Caco-2 (cell line): ENCODE measurements at regions not wholly inside any gene's neighbourhood (a gene's known extent, or its start where the extent isn't known, plus 50 kb on each side); places are given as distances from the start of the nearest gene placed in this dataset.

ENCODE experiments used
- BruUV-seq: library from RNA; stranded (reverse); fragments of 400-500 nt; replicated peaks from 2 replicates; lab custom pipeline; 2021; lab: Mats Ljungman, UMichigan
- CTCF ChIA-PET: fragments of 300-600 bp; sonication (Branson Sonifier 250); formaldehyde crosslinking; loops from one replicate; lab custom pipeline; 2022; ENCODE audit warnings: antibody characterized with exemption; lab: Charles Lee
- POLR2A ChIA-PET: fragments of 300-600 bp; sonication (Branson Sonifier 250); formaldehyde crosslinking; loops from one replicate; lab custom pipeline; 2022; ENCODE audit warnings: antibody characterized with exemption; lab: Charles Lee
- DNase-seq, 2 experiments: peaks; one replicate each; pipeline versions ENCODE4 v3.0.0 to v3.0.0-alpha.2; 2020 to 2022
- H3K27me3 ChIP-seq: replicated peaks from 2 replicates; pipeline ENCODE4 v1.6.0; 2011; ENCODE audit warnings: low read length; ENCODE audit not compliant: control insufficient read depth, insufficient read depth
- H3K36me3 ChIP-seq: 2 replicates; pipeline ENCODE4 v1.5.1; 2011; ENCODE audit warnings: low read length; ENCODE audit not compliant: control insufficient read depth, insufficient read depth
- H3K4me1 ChIP-seq: fragments of 250-450 bp; sonication (Bioruptor Pico); 2 replicates; pipeline ENCODE4 v1.5.1; 2020; ENCODE audit warnings: mild to moderate bottlenecking
- H3K4me3 ChIP-seq: 2 replicates; pipeline ENCODE4 v1.5.1; 2011; ENCODE audit warnings: low read depth, mild to moderate bottlenecking, control low read depth, low read length
- H3K9me3 ChIP-seq: fragments of 250-450 bp; sonication (Bioruptor Pico); 2 replicates; pipeline ENCODE4 v1.5.1; 2020; ENCODE audit warnings: mild to moderate bottlenecking, moderate library complexity
- H3K27ac Mint-ChIP-seq: one replicate; pipeline ENCODE4 v1.8.0; 2022; ENCODE audit warnings: mixed read lengths; ENCODE audit not compliant: unreplicated experiment
- H3K27me3 Mint-ChIP-seq: one replicate; pipeline ENCODE4 v1.8.0; 2022; ENCODE audit warnings: mixed read lengths; ENCODE audit not compliant: insufficient read depth, unreplicated experiment
- H3K36me3 Mint-ChIP-seq: one replicate; pipeline ENCODE4 v1.8.0; 2022; ENCODE audit warnings: mild to moderate bottlenecking, mixed read lengths; ENCODE audit not compliant: insufficient read depth, unreplicated experiment
- H3K4me1 Mint-ChIP-seq: one replicate; pipeline ENCODE4 v1.8.0; 2022; ENCODE audit warnings: low read depth, mixed read lengths; ENCODE audit not compliant: unreplicated experiment
- H3K4me3 Mint-ChIP-seq: one replicate; pipeline ENCODE4 v1.8.0; 2022; ENCODE audit warnings: mild to moderate bottlenecking, moderate library complexity, mixed read lengths; ENCODE audit not compliant: unreplicated experiment
- H3K9me3 Mint-ChIP-seq: one replicate; pipeline ENCODE4 v1.8.0; 2022; ENCODE audit warnings: mixed read lengths; ENCODE audit not compliant: unreplicated experiment
- CTCF ChIP-seq, 2 experiments: fragments of 200-600 bp in 1 of 2; IDR thresholded peaks; 1 replicate in 1 of 2; 2 replicates in 1 of 2; pipeline versions ENCODE4 v1.5.1 to v1.8.0; 2011 to 2022; ENCODE audit warnings: antibody characterized with exemption in 1 of 2, control low read depth in 1 of 2, inconsistent platforms in 1 of 2, low read depth in 1 of 2, low read length in 1 of 2, mild to moderate bottlenecking in 1 of 2, moderate library complexity in 1 of 2; ENCODE audit not compliant: insufficient read depth in 1 of 2, severe bottlenecking in 1 of 2, unreplicated experiment in 1 of 2
- intact Hi-C: fragments of 100-400 bp; cut with micrococcal nuclease; formaldehyde crosslinking; loops from one replicate; pipeline ENCODE4 v1.10.0; 2022; ENCODE audit not compliant: unreplicated experiment

- Mint-ChIP-seq H3K27me3 (peaks cover 4% of the 10 kb centered on the region), H3K9me3 (no peaks in the 10 kb centered on the region), H3K27ac (no peak overlapping the region), H3K4me3 (no peak overlapping the region), H3K4me1 (peaks cover under 1% of the 10 kb centered on the region), H3K36me3 (no peaks in the 10 kb centered on the region)
- BruUV-seq = no TSS peak
- DNase-seq = no peak
- H3K27me3 ChIP-seq = no peaks in the 10 kb centered on the region
- no peak overlapping the region for H3K4me3 ChIP-seq
- ChIA-PET POLR2A (no interaction called here), CTCF (no interaction called here)
- no peak for TF ChIP-seq CTCF (IDR thresholded peaks at IDR 0.05; ENCODE audit: insufficient read depth in 1 of 2, low read depth in 1 of 2, low read length in 1 of 2, severe bottlenecking in 1 of 2, unreplicated experiment in 1 of 2)
- H3K36me3 ChIP-seq = no peaks in the 10 kb centered on the region
- no peaks in the 10 kb centered on the region for H3K9me3 ChIP-seq
- intact Hi-C loops = no loop called here
- no peaks in the 10 kb centered on the region; the same call in 1 of the 2 replicates for H3K4me1 ChIP-seq
Observed at GRCh38 chr13:91211510-91211909, 136.0 kb upstream of the MIR17HG start.

GRCh38 chr13:91212231-91212630, 135.3 kb upstream of the MIR17HG start:
- POLR2A ChIA-PET = no interaction called here
- BruUV-seq = no TSS peak
- no peaks in the 10 kb centered on the region for H3K27me3 ChIP-seq
- H3K9me3 ChIP-seq = no peaks in the 10 kb centered on the region
- H3K36me3 ChIP-seq = no peaks in the 10 kb centered on the region
- intact Hi-C loops = no loop called here
- no peaks in the 10 kb centered on the region for H3K36me3 Mint-ChIP-seq
- H3K4me1 ChIP-seq = peaks cover 7% of the 10 kb centered on the region
- no peak for TF ChIP-seq CTCF (IDR thresholded peaks at IDR 0.05; ENCODE audit: insufficient read depth in 1 of 2, low read depth in 1 of 2, low read length in 1 of 2, severe bottlenecking in 1 of 2, unreplicated experiment in 1 of 2)
- H3K27ac Mint-ChIP-seq = no peak overlapping the region
- no peak for DNase-seq
- peaks cover 4% of the 10 kb centered on the region for H3K27me3 Mint-ChIP-seq
- H3K9me3 Mint-ChIP-seq = no peaks in the 10 kb centered on the region
- no peak overlapping the region for H3K4me3 Mint-ChIP-seq
- CTCF ChIA-PET = no interaction called here
- H3K4me1 Mint-ChIP-seq = no peaks in the 10 kb centered on the region
- H3K4me3 ChIP-seq = no peak overlapping the region

- no peak overlapping the region for H3K27ac Mint-ChIP-seq
- Histone ChIP-seq H3K4me3 (no peak overlapping the region), H3K27me3 (no peaks in the 10 kb centered on the region), H3K4me1 (peaks cover 14% of the 10 kb centered on the region), H3K9me3 (no peaks in the 10 kb centered on the region), H3K36me3 (no peaks in the 10 kb centered on the region)
- no peaks in the 10 kb centered on the region for H3K4me1 Mint-ChIP-seq
- H3K9me3 Mint-ChIP-seq = no peaks in the 10 kb centered on the region
- ChIA-PET POLR2A (no interaction called here), CTCF (no interaction called here)
- H3K27me3 Mint-ChIP-seq = peaks cover 4% of the 10 kb centered on the region
- intact Hi-C loops = no loop called here
- TF ChIP-seq CTCF (IDR thresholded peaks at IDR 0.05; ENCODE audit: insufficient read depth in 1 of 2, low read depth in 1 of 2, low read length in 1 of 2, severe bottlenecking in 1 of 2, unreplicated experiment in 1 of 2) = no peak
- BruUV-seq = no TSS peak
- no peak for DNase-seq
- H3K4me3 Mint-ChIP-seq = no peak overlapping the region
- no peaks in the 10 kb centered on the region for H3K36me3 Mint-ChIP-seq
Observed at GRCh38 chr13:91214031-91214430, 133.5 kb upstream of the MIR17HG start.
